Thyroid gland (tissue), 4 donors: ENCODE measurements at regions not wholly inside any gene's neighbourhood (a gene's known extent, or its start where the extent isn't known, plus 50 kb on each side); places are given as distances from the start of the nearest gene placed in this dataset.

Experiments used
- CTCF ChIP-seq, 6 experiments: fragments of 200-600 bp in 3 of 6; fragments of 450-650 bp in 3 of 6; sonication (generic) in 3 of 6; IDR thresholded peaks; one replicate each; pipeline ENCODE4 v1.5.1; 2016 to 2019; ENCODE audit warnings: antibody characterized with exemption in 6 of 6, mild to moderate bottlenecking in 2 of 6, inconsistent platforms in 1 of 6, moderate library complexity in 1 of 6
- POLR2A ChIP-seq, 2 donors: fragments of 450-650 bp; IDR thresholded peaks; one replicate each; pipeline ENCODE4 v1.6.1; 2017; ENCODE audit warnings: antibody characterized with exemption in 2 of 2, mild to moderate bottlenecking in 2 of 2, moderate library complexity in 1 of 2

GRCh38 chr13:40247845-40248244 is 418.6 kb downstream of the FOXO1 start:
- TF ChIP-seq POLR2A (IDR thresholded peaks at IDR 0.05), result no peak
- TF ChIP-seq CTCF (IDR thresholded peaks at IDR 0.05), result no peak
